HG03095 (cell line): ENCODE measurements at regions not wholly inside any gene's neighbourhood (a gene's known extent, or its start where the extent isn't known, plus 50 kb on each side); places are given as distances from the start of the nearest gene placed in this dataset.
A peak's percentile ranks its signal among the peaks of the same experiment; 100 is the strongest.

Experiments
- ATAC-seq: cut with Tn5 transposase; IDR thresholded peaks from one replicate; pipeline ENCODE4 v1.9.1; 2021; ENCODE audit warnings: moderate library complexity; ENCODE audit not compliant: unreplicated experiment

DNA sequence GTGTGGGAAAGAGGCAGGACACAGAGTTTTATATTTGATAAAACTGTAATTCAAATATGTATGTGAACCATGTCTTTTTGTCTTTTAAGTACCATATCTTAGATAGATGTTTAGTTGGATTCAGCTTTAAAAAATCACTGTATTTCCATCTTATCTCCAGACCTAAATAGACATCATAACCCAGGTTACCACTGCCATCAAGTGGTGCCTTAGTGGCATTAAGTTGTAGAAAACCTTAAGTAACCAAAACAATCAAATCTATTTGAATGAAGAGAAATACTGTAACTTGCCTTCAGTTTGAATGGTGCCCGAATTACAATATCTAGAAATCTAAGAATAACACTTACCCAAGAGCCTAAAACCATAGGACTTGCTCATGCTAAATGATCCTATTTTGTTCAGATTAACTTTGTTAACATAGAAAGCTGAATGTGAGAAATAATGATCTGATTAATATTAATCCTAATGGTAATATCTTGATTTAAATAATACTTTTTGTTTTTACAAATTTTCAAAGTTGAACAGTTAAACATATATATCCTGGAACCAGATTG, 92.5 kb upstream of the MAP2 start:
- ATAC-seq, result no peak

DNA sequence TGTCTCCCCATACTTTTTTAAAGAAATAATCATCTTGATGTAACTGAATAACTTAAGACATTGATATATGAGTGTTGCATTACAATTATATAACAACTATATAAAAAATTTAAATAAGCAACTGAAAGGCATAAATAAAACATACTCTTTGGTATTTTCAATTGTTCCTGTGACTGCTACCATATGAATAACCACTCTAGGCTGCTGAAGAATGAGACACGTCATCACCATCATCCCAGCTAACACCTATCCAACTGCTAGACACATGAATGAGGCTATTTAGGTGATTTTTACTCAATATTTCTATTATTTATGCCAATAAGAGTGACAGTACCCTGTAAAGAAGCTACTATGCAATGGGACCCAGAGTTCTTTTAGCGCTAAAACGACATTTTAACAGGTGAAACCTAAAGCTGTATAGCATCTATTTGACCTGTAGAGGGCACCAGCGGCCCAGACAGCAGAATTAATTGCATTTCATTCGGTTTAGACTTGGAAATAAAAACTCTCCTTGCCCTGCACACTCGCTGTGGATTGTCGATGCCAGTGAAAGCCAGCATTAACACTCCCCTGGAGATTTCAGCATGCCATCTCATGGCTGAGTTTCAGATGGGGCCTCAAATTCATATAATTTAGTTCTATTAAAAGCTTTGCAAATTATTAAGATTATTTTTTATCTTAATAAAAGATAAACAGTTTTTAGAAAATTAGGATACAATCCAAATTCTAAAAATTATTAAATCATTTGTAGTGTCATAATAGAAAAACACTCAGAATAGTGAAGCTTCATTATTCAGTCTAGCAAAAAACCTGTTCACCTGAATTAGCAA, 89.4 kb upstream of the MAP2 start:
- peak; percentile 85 for ATAC-seq

DNA sequence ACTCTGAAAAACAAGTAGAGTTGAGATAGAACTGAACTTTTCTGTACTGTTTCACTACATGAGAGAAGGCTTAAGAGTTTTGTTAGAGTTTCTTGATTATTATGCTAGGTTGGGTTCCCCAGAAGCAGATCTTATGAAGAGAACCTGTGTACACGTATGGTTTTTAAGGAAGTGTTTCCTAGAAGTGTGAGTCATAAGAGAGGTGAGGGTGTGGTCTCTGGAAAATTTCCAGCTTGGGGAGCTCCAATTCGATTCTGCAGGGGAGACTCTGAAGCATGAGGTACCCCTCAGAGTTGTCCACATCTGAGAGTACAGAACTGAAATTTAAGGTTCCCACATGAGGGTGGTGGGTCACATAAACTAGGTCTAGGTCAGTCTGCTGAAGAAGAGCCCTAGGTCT, 83.3 kb upstream of the MAP2 start:
- no peak for ATAC-seq

- no peak for ATAC-seq
Measured at GRCh38 chr2:209344349-209344748, 79.5 kb upstream of the MAP2 start.

GRCh38 chr2:209348433-209348832, 75.4 kb upstream of the MAP2 start:
- no peak for ATAC-seq

- ATAC-seq, result no peak
Measured at GRCh38 chr2:209351636-209352035, 72.2 kb upstream of the MAP2 start.

GRCh38 chr2:209358992-209359391, 64.9 kb upstream of the MAP2 start:
- no peak for ATAC-seq

- no peak for ATAC-seq
Measured at GRCh38 chr2:209367075-209367747, 56.6 kb upstream of the MAP2 start.

DNA sequence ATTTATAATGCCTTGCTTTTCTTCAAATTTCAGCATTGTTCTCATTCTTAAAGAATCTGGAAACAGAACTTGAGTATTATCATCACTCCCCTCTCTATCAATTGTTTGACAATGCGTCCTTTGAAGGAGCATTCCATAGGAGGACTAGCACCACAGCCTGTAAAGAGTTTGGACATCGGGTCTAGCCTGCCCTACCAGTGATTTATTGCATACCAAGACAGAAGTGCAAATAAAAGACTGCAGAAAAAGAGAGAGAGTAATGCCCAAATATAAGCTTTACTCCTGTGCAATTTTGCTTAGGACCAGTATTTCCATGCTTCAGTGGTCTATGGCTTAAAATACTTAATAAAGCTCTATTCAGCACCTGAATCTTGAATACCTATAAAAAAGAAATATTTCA, 55.4 kb upstream of the MAP2 start:
- ATAC-seq, result no peak

GRCh38 chr2:209368914-209369313, 54.9 kb upstream of the MAP2 start:
- ATAC-seq, result no peak

- no peak for ATAC-seq
Measured at GRCh38 chr2:209369656-209370055, 54.2 kb upstream of the MAP2 start.

DNA sequence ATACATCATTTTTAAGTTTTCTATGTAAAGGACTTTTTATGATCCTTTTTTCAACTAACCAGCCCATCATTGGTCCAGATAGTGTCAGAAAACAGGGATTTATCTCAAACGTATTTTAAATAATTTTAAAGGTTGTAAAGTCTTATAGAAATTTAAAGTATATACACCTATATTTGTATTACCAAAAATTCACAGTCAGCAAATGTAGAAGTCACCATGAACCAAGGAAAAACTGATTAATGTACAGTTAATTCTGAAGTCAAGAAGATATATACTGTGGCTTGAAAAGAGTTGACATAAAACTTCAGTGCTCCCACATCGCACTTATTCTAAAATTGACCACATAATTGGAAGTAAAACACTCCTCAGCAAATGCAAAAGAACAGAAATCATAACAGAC, 52.4 kb upstream of the MAP2 start:
- no peak for ATAC-seq
